SK-N-SH (cell line): ENCODE measurements at regions not wholly inside any gene's neighbourhood (a gene's known extent, or its start where the extent isn't known, plus 50 kb on each side); places are given as distances from the start of the nearest gene placed in this dataset.

Experiments used
- CTCF ChIA-PET: fragments of 300-600, 350-600 bp; formaldehyde crosslinking; extraction: SDS; loops from one replicate; lab custom pipeline; 2021; lab: Yijun Ruan, JAX
- POLR2A ChIA-PET: fragments of 350-600 bp; sonication (Branson Sonifier 250); formaldehyde crosslinking; extraction: SDS; loops from one replicate; lab custom pipeline; 2020; ENCODE audit warnings: antibody characterized with exemption, inconsistent platforms; lab: Yijun Ruan, JAX
- DNase-seq: peaks from one replicate; pipeline ENCODE4 v3.0.0; 2012
- H2AFZ ChIP-seq: fragments of 200-600 bp; sonication (generic); 2 replicates; pipeline ENCODE4 v1.8.1; 2016; ENCODE audit warnings: antibody characterized with exemption, mild to moderate bottlenecking, low read depth
- H3F3A ChIP-seq: fragments of 200-600 bp; sonication (generic); replicated peaks from 2 replicates; pipeline ENCODE3; 2016; ENCODE audit warnings: antibody characterized with exemption, mild to moderate bottlenecking; ENCODE audit not compliant: insufficient read depth
- H3K27ac ChIP-seq, 2 experiments: fragments of 200-500 bp in 1 of 2; fragments of 200-600 bp in 1 of 2; sonication (Bioruptor generic) in 1 of 2; sonication (generic), shearing (Covaris generic) in 1 of 2; 2 replicates each; pipeline versions ENCODE4 v1.5.1 to v1.6.1; 2014 to 2016; ENCODE audit warnings: low read depth in 2 of 2, inconsistent platforms in 1 of 2, low read length in 1 of 2, mild to moderate bottlenecking in 1 of 2, mixed read lengths in 1 of 2
- H3K27me3 ChIP-seq: fragments of 200-600 bp; sonication (generic), shearing (Covaris generic); 2 replicates; pipeline ENCODE4 v1.6.1; 2016; ENCODE audit warnings: mixed run types; ENCODE audit not compliant: insufficient read depth
- H3K36me3 ChIP-seq, 2 experiments: fragments of 200-500 bp in 1 of 2; fragments of 200-600 bp in 1 of 2; sonication (Bioruptor generic) in 1 of 2; sonication (generic) in 1 of 2; replicated peaks in 1 of 2; 2 replicates each; pipeline versions ENCODE3 to v1.5.1; 2014 to 2016; ENCODE audit warnings: low read length in 1 of 2, mild to moderate bottlenecking in 1 of 2; ENCODE audit not compliant: insufficient read depth in 2 of 2, control insufficient read depth in 1 of 2
- H3K4me1 ChIP-seq, 2 experiments: fragments of 200-500 bp in 1 of 2; fragments of 200-600 bp in 1 of 2; sonication (Bioruptor generic) in 1 of 2; sonication (generic), shearing (Covaris generic) in 1 of 2; 2 replicates each; pipeline versions ENCODE4 v1.5.1 to v1.6.1; 2014 to 2016; ENCODE audit warnings: low read depth in 1 of 2, low read length in 1 of 2, mixed run types in 1 of 2; ENCODE audit not compliant: insufficient read depth in 2 of 2, control insufficient read depth in 1 of 2
- H3K4me2 ChIP-seq: fragments of 200-600 bp; sonication (generic), shearing (Covaris generic); 2 replicates; pipeline ENCODE4 v1.6.1; 2017; ENCODE audit warnings: mixed run types
- H3K4me3 ChIP-seq, 2 experiments: fragments of 200-500 bp in 1 of 2; fragments of 200-600 bp in 1 of 2; sonication (Bioruptor generic) in 1 of 2; sonication (generic), shearing (Covaris generic) in 1 of 2; 2 replicates each; pipeline versions ENCODE4 v1.5.1 to v1.8.1; 2014 to 2016; ENCODE audit warnings: low read depth in 2 of 2, inconsistent platforms in 1 of 2, low read length in 1 of 2, mild to moderate bottlenecking in 1 of 2, mixed read lengths in 1 of 2, moderate library complexity in 1 of 2
- H3K79me2 ChIP-seq: fragments of 200-600 bp; sonication (generic); 2 replicates; pipeline ENCODE4 v1.8.1; 2017; ENCODE audit warnings: mild to moderate bottlenecking; ENCODE audit not compliant: insufficient read depth
- H3K9ac ChIP-seq: fragments of 200-600 bp; sonication (generic); 2 replicates; pipeline ENCODE4 v1.6.1; 2017; ENCODE audit warnings: mixed run types
- H3K9me2 ChIP-seq: fragments of 200-600 bp; sonication (generic); 2 replicates; pipeline ENCODE4 v1.6.1; 2017; ENCODE audit warnings: mixed run types
- H3K9me3 ChIP-seq: fragments of 200-600 bp; sonication (generic); 2 replicates; pipeline ENCODE4 v1.6.1; 2017; ENCODE audit warnings: mixed run types, mild to moderate bottlenecking, moderate library complexity
- H4K20me1 ChIP-seq: fragments of 200-600 bp; sonication (generic); 2 replicates; pipeline ENCODE4 v1.6.1; 2017; ENCODE audit warnings: mild to moderate bottlenecking, mixed run types; ENCODE audit not compliant: insufficient read depth
- ELF1 ChIP-seq: IDR thresholded peaks from 2 replicates; pipeline ENCODE4 v1.4.0; 2012
- EZH2phosphoT487 ChIP-seq: fragments of 200-600 bp; sonication (generic); IDR thresholded peaks from 2 replicates; pipeline ENCODE4 v1.6.1; 2017; ENCODE audit warnings: low read depth, mixed run types, mild to moderate bottlenecking, antibody characterized with exemption, moderate library complexity, borderline replicate concordance
- FOSL2 ChIP-seq: IDR thresholded peaks from 2 replicates; pipeline ENCODE4 v1.4.0; 2012; ENCODE audit warnings: low read depth, mild to moderate bottlenecking, moderate library complexity, borderline replicate concordance
- GATA2 ChIP-seq: sonication (generic); formaldehyde crosslinking; IDR thresholded peaks from 2 replicates; pipeline ENCODE4 v1.5.0; 2020; ENCODE audit warnings: mild to moderate bottlenecking, missing genetic modification reagents
- IRF3 ChIP-seq: fragments of 150-350 bp; IDR thresholded peaks from 2 replicates; pipeline ENCODE4 v1.6.1; 2016; ENCODE audit warnings: mild to moderate bottlenecking, low read depth, low read length
- JUND ChIP-seq: IDR thresholded peaks from 2 replicates; pipeline ENCODE4 v1.4.0; 2012
- MEF2A ChIP-seq: IDR thresholded peaks from 2 replicates; pipeline ENCODE4 v1.4.0; 2012; ENCODE audit warnings: low read depth, borderline replicate concordance
- POLR2AphosphoS5 ChIP-seq: IDR thresholded peaks from 2 replicates; pipeline ENCODE4 v1.6.1; 2012; ENCODE audit warnings: low read depth, low read length
- RAD21 ChIP-seq: IDR thresholded peaks from 2 replicates; pipeline ENCODE4 v1.6.1; 2012; ENCODE audit warnings: mild to moderate bottlenecking, low read length
- RCOR1 ChIP-seq: fragments of 150-350 bp; IDR thresholded peaks from 2 replicates; pipeline ENCODE4 v1.6.1; 2017; ENCODE audit warnings: antibody characterized with exemption, low read length
- REST ChIP-seq: IDR thresholded peaks from 2 replicates; pipeline ENCODE4 v1.6.1; 2012; ENCODE audit warnings: mild to moderate bottlenecking, low read depth, low read length, moderate library complexity
- RFX5 ChIP-seq: IDR thresholded peaks from 2 replicates; pipeline ENCODE4 v1.6.1; 2012; ENCODE audit warnings: mild to moderate bottlenecking, improper control_type of control experiment, low read length
- TAF1 ChIP-seq: IDR thresholded peaks from 2 replicates; pipeline ENCODE4 v1.6.1; 2012; ENCODE audit warnings: low read depth, mild to moderate bottlenecking, low read length, moderate library complexity, borderline replicate concordance
- WGBS: methylation state at CpG from one replicate; pipeline ENCODE4 v1.1.6; 2017; ENCODE audit warnings: low lambda C conversion rate; 5-methylcytosine and 5-hydroxymethylcytosine counted together
- TF ChIP-seq, protein P1 (sequence below): IDR thresholded peaks from 2 replicates; pipeline ENCODE4 v1.4.0; 2012; ENCODE audit warnings: low read depth

DNA sequence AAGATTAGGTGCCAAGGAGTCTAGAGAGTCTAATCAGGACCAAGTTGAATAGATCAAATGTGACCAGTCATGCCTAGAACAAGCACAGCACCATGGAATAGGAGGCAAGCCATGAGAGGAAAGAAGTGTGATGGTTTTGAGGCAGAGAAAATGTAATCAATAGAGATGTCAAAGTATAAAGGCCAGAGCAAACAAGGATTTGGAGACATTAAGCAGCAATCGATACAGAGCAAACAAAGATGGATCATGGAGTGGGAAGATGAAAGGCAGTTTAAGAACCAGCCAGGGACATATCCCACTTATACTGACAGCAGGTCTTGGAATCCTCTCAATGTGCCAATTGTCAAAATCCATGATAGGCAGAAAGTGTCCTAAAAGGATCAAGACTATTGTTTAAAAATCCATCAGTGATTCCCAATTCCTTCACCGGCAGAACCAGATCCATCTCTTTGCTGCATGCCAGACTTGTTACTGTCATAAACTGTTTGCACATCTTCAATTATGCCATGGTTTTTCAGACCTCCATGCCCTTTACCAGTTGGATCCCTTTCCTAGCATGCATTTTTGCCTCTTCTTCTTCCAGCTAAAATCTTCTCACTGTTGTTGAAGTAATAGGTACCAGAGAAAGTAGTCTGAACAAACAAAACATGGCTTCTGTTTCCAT, 520.7 kb upstream of the ARX start:
- CTCF ChIA-PET, result no interaction called here
- H3K36me3 ChIP-seq, result no peaks in the 10 kb centered on the region
- no peaks in the 10 kb centered on the region for H3K9me3 ChIP-seq
- H3K4me1 ChIP-seq, result no peaks in the 10 kb centered on the region
- H3F3A ChIP-seq, result no peaks in the 10 kb centered on the region
- no peaks in the 10 kb centered on the region for H3K27me3 ChIP-seq
- POLR2A ChIA-PET, result no interaction called here
- no peak for DNase-seq
- H4K20me1 ChIP-seq, result no peaks in the 10 kb centered on the region
- no peak overlapping the region for H3K4me2 ChIP-seq
- TF ChIP-seq GATA2, result no peak
- TF ChIP-seq JUND, result no peak
- TF ChIP-seq TAF1, result no peak
- no peak for TF ChIP-seq RFX5
- no peak for TF ChIP-seq FOSL2
- no peak for TF ChIP-seq EZH2phosphoT487
- no peaks in the 10 kb centered on the region for H3K9me2 ChIP-seq
- H3K9ac ChIP-seq, result no peak overlapping the region
- H3K27ac ChIP-seq, result no peak overlapping the region
- no peak overlapping the region for H3K4me3 ChIP-seq
- no peaks in the 10 kb centered on the region for H3K79me2 ChIP-seq
- WGBS, result 36% methylated on average over 2 of the region's 2 CpGs
- H2AFZ ChIP-seq, result no peak overlapping the region

DNA sequence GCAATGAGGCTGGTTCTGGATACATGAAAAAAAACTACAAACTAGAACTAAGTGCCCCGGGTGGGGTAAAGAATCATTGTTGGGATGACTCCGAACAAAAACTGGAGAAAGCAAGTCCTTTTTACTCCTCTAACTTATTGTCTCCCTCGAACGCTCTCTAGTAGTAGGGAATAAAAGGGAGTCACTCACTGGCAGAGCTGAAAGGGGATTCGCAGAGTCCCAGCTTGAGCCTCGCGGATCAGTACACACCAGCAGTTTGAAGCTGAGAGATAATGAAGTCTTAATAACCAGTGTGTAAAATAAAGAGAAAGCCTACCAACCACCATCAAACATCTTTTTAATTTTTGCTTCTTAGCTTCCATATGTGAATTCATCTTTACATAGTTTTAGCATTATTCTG, 521.9 kb upstream of the ARX start:
- H3K9me3 ChIP-seq, result no peaks in the 10 kb centered on the region
- H3K4me2 ChIP-seq, result no peak overlapping the region
- WGBS, result 13% methylated on average over 7 of the region's 7 CpGs
- H3K9me2 ChIP-seq, result no peaks in the 10 kb centered on the region
- no peak overlapping the region for H3K4me3 ChIP-seq
- H3K9ac ChIP-seq, result no peak overlapping the region
- TF ChIP-seq REST, result no peak
- TF ChIP-seq RAD21, result no peak
- TF ChIP-seq, protein P1, sequence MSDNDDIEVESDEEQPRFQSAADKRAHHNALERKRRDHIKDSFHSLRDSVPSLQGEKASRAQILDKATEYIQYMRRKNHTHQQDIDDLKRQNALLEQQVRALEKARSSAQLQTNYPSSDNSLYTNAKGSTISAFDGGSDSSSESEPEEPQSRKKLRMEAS, result no peak
- no peak for TF ChIP-seq IRF3
- TF ChIP-seq POLR2AphosphoS5, result no peak
- TF ChIP-seq GATA2, result no peak
- TF ChIP-seq EZH2phosphoT487, result no peak
- no peak for TF ChIP-seq MEF2A
- no peak for TF ChIP-seq ELF1
- TF ChIP-seq RCOR1, result no peak
- H3K79me2 ChIP-seq, result no peaks in the 10 kb centered on the region
- H2AFZ ChIP-seq, result no peak overlapping the region
- ChIA-PET CTCF (no interaction called here), POLR2A (no interaction called here)
- no peak for DNase-seq
- no peak overlapping the region for H3K27ac ChIP-seq
- H4K20me1 ChIP-seq, result no peaks in the 10 kb centered on the region
- H3K4me1 ChIP-seq, result no peaks in the 10 kb centered on the region
- no peaks in the 10 kb centered on the region for H3F3A ChIP-seq
- no peaks in the 10 kb centered on the region for H3K36me3 ChIP-seq
- no peaks in the 10 kb centered on the region for H3K27me3 ChIP-seq
